CD14-positive monocyte (primary cell): ENCODE measurements at regions not wholly inside any gene's neighbourhood (a gene's known extent, or its start where the extent isn't known, plus 50 kb on each side); places are given as distances from the start of the nearest gene placed in this dataset.

Experiments used
- DNase-seq, 3 donors: peaks; one replicate each; pipeline ENCODE4 v3.0.0-alpha.2; 2011 to 2022
- H2AFZ ChIP-seq: 2 replicates; pipeline ENCODE4 v1.6.0; 2012; ENCODE audit warnings: mild to moderate bottlenecking, low read depth, low read length, inconsistent platforms; ENCODE audit not compliant: insufficient read depth, poor library complexity, severe bottlenecking
- H3K27ac ChIP-seq, 2 donors: 1 replicate in 1 of 2; 2 replicates in 1 of 2; pipeline ENCODE4 v1.5.1; 2012 to 2013; ENCODE audit warnings: low read length in 2 of 2, control low read depth in 1 of 2, inconsistent platforms in 1 of 2, low read depth in 1 of 2, mild to moderate bottlenecking in 1 of 2
- H3K27me3 ChIP-seq, 2 donors: one replicate each; pipeline versions ENCODE4 v1.6.0 to v1.6.1; 2011 to 2013; ENCODE audit warnings: low read length in 2 of 2; ENCODE audit not compliant: control insufficient read depth in 2 of 2, insufficient read depth in 2 of 2
- H3K36me3 ChIP-seq, 2 donors: replicated peaks in 1 of 2; 1 replicate in 1 of 2; 2 replicates in 1 of 2; pipeline versions ENCODE4 v1.5.1 to v1.6.1; 2012 to 2013; ENCODE audit warnings: low read length in 2 of 2, control low read depth in 1 of 2, inconsistent platforms in 1 of 2, mild to moderate bottlenecking in 1 of 2; ENCODE audit not compliant: insufficient read depth in 2 of 2, control insufficient read depth in 1 of 2
- H3K4me1 ChIP-seq, 2 donors: 1 replicate in 1 of 2; 2 replicates in 1 of 2; pipeline versions ENCODE4 v1.5.1 to v1.6.1; 2012 to 2013; ENCODE audit warnings: low read length in 2 of 2, control low read depth in 1 of 2, inconsistent platforms in 1 of 2, mild to moderate bottlenecking in 1 of 2, moderate library complexity in 1 of 2; ENCODE audit not compliant: insufficient read depth in 2 of 2, control insufficient read depth in 1 of 2
- H3K4me2 ChIP-seq: replicated peaks from 2 replicates; pipeline ENCODE3; 2012; ENCODE audit warnings: low read length, moderate library complexity, mild to moderate bottlenecking; ENCODE audit not compliant: poor library complexity, severe bottlenecking; ENCODE audit errors: extremely low read depth
- H3K4me3 ChIP-seq, 3 experiments: fragments of 200-600 bp in 1 of 3; sonication (generic) in 1 of 3; replicated peaks in 1 of 3; 1 replicate in 2 of 3; 2 replicates in 1 of 3; pipeline ENCODE4 v1.5.1; 2011 to 2013; ENCODE audit warnings: low read length in 3 of 3, mild to moderate bottlenecking in 3 of 3, control low read depth in 2 of 3, low read depth in 2 of 3, inconsistent platforms in 1 of 3, moderate library complexity in 1 of 3
- H3K79me2 ChIP-seq: 2 replicates; pipeline ENCODE4 v1.6.0; 2012; ENCODE audit warnings: mild to moderate bottlenecking, control low read depth, inconsistent platforms, low read length, moderate library complexity; ENCODE audit not compliant: insufficient read depth
- H3K9ac ChIP-seq: 2 replicates; pipeline ENCODE4 v1.6.0; 2017; ENCODE audit warnings: low read length, mild to moderate bottlenecking; ENCODE audit not compliant: insufficient read depth, poor library complexity, severe bottlenecking
- H3K9me3 ChIP-seq, 2 donors: replicated peaks in 1 of 2; 1 replicate in 1 of 2; 2 replicates in 1 of 2; pipeline versions ENCODE4 v1.5.1 to v1.6.1; 2012 to 2013; ENCODE audit warnings: low read length in 2 of 2, control low read depth in 1 of 2; ENCODE audit not compliant: control insufficient read depth in 1 of 2, insufficient read depth in 1 of 2
- H4K20me1 ChIP-seq: 2 replicates; pipeline ENCODE4 v1.6.0; 2012; ENCODE audit warnings: mild to moderate bottlenecking, low read length, control low read depth, moderate library complexity; ENCODE audit not compliant: insufficient read depth
- H3K27ac Mint-ChIP-seq, 7 donors: one replicate each; pipeline ENCODE4 v1.8.0; 2020; ENCODE audit warnings: mild to moderate bottlenecking in 7 of 7, mixed read lengths in 7 of 7, moderate library complexity in 6 of 7, inconsistent platforms in 2 of 7
- H3K27me3 Mint-ChIP-seq, 3 donors: one replicate each; pipeline ENCODE4 v1.8.0; 2021 to 2022; ENCODE audit warnings: low read depth in 3 of 3, mild to moderate bottlenecking in 3 of 3, mixed read lengths in 3 of 3, moderate library complexity in 3 of 3, inconsistent platforms in 1 of 3
- H3K36me3 Mint-ChIP-seq, 2 donors: one replicate each; pipeline ENCODE4 v1.8.0; 2020; ENCODE audit warnings: mixed read lengths in 2 of 2, inconsistent platforms in 1 of 2, mild to moderate bottlenecking in 1 of 2
- H3K4me1 Mint-ChIP-seq: one replicate; pipeline ENCODE4 v1.8.0; 2020; ENCODE audit warnings: mild to moderate bottlenecking, mixed read lengths
- H3K4me3 Mint-ChIP-seq, 2 donors: one replicate each; pipeline ENCODE4 v1.8.0; 2020; ENCODE audit warnings: mild to moderate bottlenecking in 2 of 2, mixed read lengths in 2 of 2, moderate library complexity in 1 of 2
- H3K9me3 Mint-ChIP-seq, 7 donors: one replicate each; pipeline ENCODE4 v1.8.0; 2020 to 2022; ENCODE audit warnings: mixed read lengths in 7 of 7, mild to moderate bottlenecking in 6 of 7, moderate library complexity in 6 of 7, inconsistent platforms in 2 of 7
- CTCF ChIP-seq: fragments of 200-600 bp; IDR thresholded peaks from one replicate; pipeline ENCODE4 v1.8.0; 2022; ENCODE audit warnings: antibody characterized with exemption, mild to moderate bottlenecking
- WGBS: methylation state at CpG from one replicate; pipeline ENCODE4 v1.1.5; 2013; ENCODE audit warnings: missing lambda C conversion rate; ENCODE audit not compliant: insufficient coverage; 5-methylcytosine and 5-hydroxymethylcytosine counted together
- intact Hi-C, 2 donors: fragments of 100-400 bp; cut with micrococcal nuclease; formaldehyde crosslinking; loops; one replicate each; pipeline versions ENCODE4 v1.15.0 to v1.15.1; 2023

GRCh38 chr10:117429643-117430265 is 54.5 kb upstream of the PDZD8 start:
- no peak for TF ChIP-seq CTCF
- Mint-ChIP-seq H3K9me3 (no peaks in the 10 kb centered on the region), H3K4me1 (peaks cover 22% of the 10 kb centered on the region), H3K4me3 (no peak overlapping the region), H3K27ac (no peak overlapping the region), H3K27me3 (peaks cover 0 to 5% (median 2%) of the 10 kb centered on the region in 3 donors), H3K36me3 (no peaks in the 10 kb centered on the region)
- Histone ChIP-seq H3K4me1 (peaks cover 16 to 17% of the 10 kb centered on the region in 2 donors), H3K27me3 (no peaks in the 10 kb centered on the region), H3K27ac (no peak overlapping the region), H3K4me2 (no peak overlapping the region), H3K9me3 (no peaks in the 10 kb centered on the region), H4K20me1 (no peaks in the 10 kb centered on the region), H3K79me2 (no peaks in the 10 kb centered on the region), H3K4me3 (no peak overlapping the region), H3K36me3 (no peaks in the 10 kb centered on the region), H2AFZ (no peak overlapping the region), H3K9ac (no peak overlapping the region)
- intact Hi-C loops = loop anchor here in 1 of 2 donors (10.0 kb wide), 1 partner anchor 815 kb away; no protein-coding TSS in a partner anchor
- 44% methylated on average over 1 of the region's 2 CpGs for WGBS
- no peak for DNase-seq

GRCh38 chr10:117427356-117427755 is 52.1 kb upstream of the PDZD8 start:
- no peak overlapping the region for H3K4me2 ChIP-seq
- no peak overlapping the region for H3K9ac ChIP-seq
- no peak overlapping the region for H3K27ac Mint-ChIP-seq
- H3K4me1 ChIP-seq = peaks cover 14% of the 10 kb centered on the region in 2 donors
- peaks cover 0 to 4% (median 2%) of the 10 kb centered on the region in 3 donors for H3K27me3 Mint-ChIP-seq
- TF ChIP-seq CTCF = no peak
- WGBS = 75% methylated on average over 4 of the region's 4 CpGs
- intact Hi-C loops = loop anchor here in 1 of 2 donors (10.0 kb wide), 1 partner anchor 817 kb away; no protein-coding TSS in a partner anchor
- no peaks in the 10 kb centered on the region for H4K20me1 ChIP-seq
- H3K36me3 ChIP-seq = no peaks in the 10 kb centered on the region
- H3K4me1 Mint-ChIP-seq = peaks cover 15% of the 10 kb centered on the region
- no peak overlapping the region for H3K27ac ChIP-seq
- H3K4me3 Mint-ChIP-seq = no peak overlapping the region
- no peak for DNase-seq
- no peak overlapping the region for H3K4me3 ChIP-seq
- H3K27me3 ChIP-seq = no peaks in the 10 kb centered on the region
- no peaks in the 10 kb centered on the region for H3K9me3 Mint-ChIP-seq
- no peaks in the 10 kb centered on the region for H3K36me3 Mint-ChIP-seq
- H2AFZ ChIP-seq = no peak overlapping the region
- H3K79me2 ChIP-seq = no peaks in the 10 kb centered on the region
- H3K9me3 ChIP-seq = no peaks in the 10 kb centered on the region
